Nucleus accumbens (tissue), 56 donors: ENCODE measurements at regions not wholly inside any gene's neighbourhood (a gene's known extent, or its start where the extent isn't known, plus 50 kb on each side); places are given as distances from the start of the nearest gene placed in this dataset.

Experiments
- DNase-seq, 56 donors: peaks; one replicate each; lab custom pipeline; 2025; lab: John Stamatoyannopoulos, UW

GRCh38 chr10:31590023-31590800, 271.2 kb downstream of the ZEB1 start:
- DNase-seq, result no peak

DNA sequence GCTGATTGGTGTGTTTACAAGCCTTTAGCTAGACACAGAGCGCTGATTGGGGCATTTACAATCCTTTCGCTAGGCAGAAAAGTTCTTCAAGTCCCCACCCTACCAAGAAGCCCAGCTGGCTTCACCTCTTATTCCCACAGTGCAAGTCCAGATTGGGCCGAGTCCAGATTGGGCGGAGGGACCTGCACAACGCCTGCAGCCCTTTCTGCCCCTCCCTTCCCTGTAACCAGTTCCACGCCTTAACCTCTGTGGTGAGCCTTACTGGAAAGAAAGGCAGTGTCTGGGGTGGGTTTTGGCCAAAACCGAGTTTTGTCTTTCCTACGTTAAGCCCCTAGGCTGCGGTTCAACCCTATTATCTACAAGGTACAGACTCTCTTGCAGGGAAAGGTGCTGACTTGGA, 268.7 kb downstream of the ZEB1 start:
- no peak for DNase-seq

GRCh38 chr10:31586723-31587638, 268.0 kb downstream of the ZEB1 start:
- DNase-seq, result peak in 12 of 56 donors; percentile 9 to 52 (median 25)

- no peak for DNase-seq
Observed at GRCh38 chr10:31584876-31585275, 265.9 kb downstream of the ZEB1 start.

DNA sequence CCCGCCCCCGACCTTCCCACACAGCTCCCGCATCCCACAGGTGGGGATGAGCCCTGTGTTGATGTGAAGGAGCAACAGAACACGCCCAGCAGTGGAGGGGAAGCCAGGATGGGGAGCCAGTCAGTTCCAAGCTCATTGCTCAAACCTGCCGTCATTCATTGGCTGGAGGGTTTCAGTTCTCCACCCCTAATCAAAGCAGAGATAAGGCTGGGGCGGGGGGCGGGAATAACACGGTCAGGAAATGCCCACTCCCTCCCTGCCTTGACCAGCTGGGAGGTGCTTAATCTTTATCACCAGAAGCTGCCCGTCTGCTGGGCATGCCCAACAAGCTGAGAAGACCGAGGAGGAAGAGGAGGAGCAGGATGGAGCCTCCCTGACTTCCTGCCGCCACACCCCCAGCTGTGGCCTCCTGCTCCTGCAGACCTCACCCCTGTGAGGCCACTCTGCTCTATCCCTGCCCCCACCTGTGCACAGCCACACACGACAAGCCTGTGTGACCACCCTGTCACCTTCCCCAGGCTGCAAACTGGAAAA, 265.1 kb downstream of the ZEB1 start:
- no peak for DNase-seq

DNA sequence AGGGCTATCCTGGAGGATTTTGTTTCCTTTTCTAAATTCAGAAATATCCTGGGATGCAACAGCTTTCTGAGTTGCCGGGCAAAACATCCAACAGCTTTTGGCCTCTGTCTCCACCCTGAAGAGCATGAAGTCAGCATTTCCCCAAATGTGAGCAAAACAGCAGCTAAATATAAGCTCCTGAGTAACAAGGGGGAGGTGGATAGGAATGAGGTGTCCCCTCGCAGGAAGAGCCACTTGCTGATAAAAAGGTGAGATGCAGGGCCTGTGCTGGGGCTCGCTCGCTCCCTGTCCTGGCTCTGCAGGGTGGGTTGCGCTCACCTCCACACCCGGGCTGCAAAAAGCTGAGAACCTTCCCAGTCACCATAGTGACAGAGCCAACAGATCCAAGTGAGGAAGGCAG, 264.3 kb downstream of the ZEB1 start:
- DNase-seq, result peak in 10 of 56 donors; percentile 8 to 35 (median 16)

DNA sequence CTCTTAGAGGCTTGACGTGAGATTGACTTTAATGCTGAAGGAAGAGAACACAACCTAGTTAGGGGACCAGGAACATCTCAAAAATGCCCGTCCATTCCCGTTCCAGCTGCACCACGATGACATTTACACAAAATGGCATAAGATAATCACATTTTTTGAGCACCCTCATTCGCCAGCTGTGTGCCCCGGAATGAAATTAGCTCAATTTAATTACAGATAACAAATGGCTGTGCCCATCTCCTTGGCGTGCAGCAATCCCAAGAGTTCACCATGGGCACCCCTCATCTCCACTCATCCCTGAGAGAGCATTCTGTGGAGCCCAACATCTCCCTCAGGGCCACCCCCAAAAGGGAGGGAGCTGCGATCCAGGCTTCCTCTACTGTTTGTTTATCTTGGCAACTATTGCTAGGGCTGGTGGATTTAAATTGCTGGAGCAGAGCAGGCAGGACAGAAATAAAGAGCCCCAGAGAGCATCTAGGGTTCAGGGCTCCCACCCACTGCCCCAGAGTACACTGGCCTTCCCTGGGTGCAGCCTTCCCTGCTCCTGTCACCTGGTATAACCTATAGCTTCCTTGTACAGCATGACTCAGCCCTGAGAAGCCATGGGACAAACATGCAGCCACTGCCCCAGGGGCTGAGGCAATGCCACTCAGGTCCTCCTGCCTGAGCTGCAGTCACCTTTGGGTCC, 263.5 kb downstream of the ZEB1 start:
- DNase-seq, result no peak

DNA sequence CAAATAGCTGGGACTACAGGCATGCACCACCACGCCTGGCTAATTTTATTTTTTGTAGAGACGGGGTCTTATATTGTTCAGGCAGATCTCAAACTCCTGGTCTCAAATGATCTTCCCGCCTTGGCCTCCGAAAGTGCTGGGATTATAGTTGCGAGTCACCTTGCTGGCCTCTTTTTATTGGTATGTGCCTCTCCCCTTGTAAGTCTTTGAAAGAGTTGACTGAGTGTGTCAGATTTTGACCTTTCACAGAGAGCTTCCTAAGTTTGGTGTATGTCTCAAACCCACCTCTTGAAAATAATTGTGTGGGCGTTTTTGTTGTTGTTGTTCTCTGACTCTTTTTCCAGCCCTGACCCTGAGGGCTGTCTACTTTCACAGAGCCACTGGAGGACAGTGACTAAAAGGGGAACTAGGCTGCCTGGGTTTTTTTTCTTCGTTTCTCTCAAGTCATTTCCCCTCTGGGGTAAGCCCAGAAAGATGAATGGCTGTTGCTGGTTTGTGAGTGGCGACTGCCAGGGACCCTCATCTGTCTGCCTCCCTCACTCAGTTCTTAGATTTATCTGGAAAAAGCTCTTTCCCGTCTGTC, 262.8 kb downstream of the ZEB1 start:
- no peak for DNase-seq

- no peak for DNase-seq
Observed at GRCh38 chr10:31580646-31581045, 261.6 kb downstream of the ZEB1 start.
